Stimulated activated CD4-positive, alpha-beta T cell treated with anti-CD3 and anti-CD28 coated beads, Interleukin-4, amount 100 ng/mL, for 1 hour (primary cell): ENCODE measurements at regions not wholly inside any gene's neighbourhood (a gene's known extent, or its start where the extent isn't known, plus 50 kb on each side); places are given as distances from the start of the nearest gene placed in this dataset.

Experiments
- DNase-seq: peaks from one replicate; pipeline ENCODE4 v3.0.0-alpha.2; 2020

GRCh38 chr2:220002699-220003098, 375.3 kb downstream of the SLC4A3 start:
- no peak for DNase-seq

DNA sequence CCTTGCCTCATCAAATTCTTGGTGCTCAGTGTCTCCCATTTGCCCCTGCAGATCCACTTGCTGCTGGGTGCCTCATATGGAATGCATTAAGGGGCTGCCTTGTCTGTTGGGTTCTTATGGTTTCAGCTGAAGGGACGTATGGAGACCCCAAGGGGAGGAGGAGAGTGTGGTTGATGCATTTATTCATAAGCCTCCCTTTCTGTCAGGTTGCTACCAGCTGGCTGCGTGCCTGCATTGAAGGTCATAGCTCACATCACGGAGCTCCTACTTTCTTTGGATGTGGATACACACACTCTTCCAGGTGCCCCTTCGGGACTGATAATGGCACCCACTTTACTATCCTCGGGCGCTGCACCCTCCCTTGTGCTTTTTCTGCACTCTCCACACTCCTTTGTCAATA, 377.9 kb downstream of the SLC4A3 start:
- no peak for DNase-seq

GRCh38 chr2:220006152-220006621, 378.8 kb downstream of the SLC4A3 start:
- DNase-seq, result no peak

GRCh38 chr2:220011859-220012258, 384.4 kb downstream of the SLC4A3 start:
- no peak for DNase-seq

DNA sequence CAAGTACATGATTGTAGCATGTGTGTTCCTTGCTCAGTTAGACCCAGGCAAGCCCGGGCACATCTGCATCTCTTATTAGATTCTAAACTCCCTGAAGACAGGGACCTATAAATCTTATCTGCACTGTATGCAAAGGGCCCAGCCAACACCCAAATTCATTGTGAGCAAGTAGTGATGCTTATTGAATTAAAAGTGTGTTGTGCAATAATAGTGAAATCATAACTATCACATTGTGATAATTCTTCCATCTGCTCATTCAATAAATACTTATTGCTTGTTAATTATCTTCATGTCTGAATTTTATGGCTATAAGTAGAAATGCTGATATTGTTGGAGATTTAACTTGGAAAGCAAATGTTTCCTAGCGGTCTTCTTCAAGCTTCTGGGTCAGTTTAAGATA, 387.5 kb downstream of the SLC4A3 start:
- no peak for DNase-seq

- no peak for DNase-seq
Measured at GRCh38 chr2:220015576-220015975, 388.1 kb downstream of the SLC4A3 start.

DNA sequence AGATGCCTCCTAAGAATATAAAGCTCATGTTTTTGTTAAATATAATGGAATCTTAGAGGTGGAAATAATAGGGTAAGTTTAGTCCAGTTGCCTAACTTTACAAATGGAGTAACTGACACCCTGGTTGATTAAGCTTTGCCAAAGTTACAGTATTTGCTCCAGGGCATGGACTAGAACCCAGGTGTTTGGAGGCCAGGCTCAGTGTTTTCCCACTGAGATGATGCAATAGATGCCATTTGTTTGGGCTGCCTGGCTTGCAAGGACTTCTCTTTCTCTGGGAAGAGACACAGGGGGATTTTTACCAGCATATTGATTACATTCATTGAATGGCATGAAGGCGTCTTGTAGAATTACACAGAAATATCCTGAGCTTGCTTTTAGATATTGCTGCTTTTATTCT, 397.8 kb downstream of the SLC4A3 start:
- DNase-seq, result no peak

DNA sequence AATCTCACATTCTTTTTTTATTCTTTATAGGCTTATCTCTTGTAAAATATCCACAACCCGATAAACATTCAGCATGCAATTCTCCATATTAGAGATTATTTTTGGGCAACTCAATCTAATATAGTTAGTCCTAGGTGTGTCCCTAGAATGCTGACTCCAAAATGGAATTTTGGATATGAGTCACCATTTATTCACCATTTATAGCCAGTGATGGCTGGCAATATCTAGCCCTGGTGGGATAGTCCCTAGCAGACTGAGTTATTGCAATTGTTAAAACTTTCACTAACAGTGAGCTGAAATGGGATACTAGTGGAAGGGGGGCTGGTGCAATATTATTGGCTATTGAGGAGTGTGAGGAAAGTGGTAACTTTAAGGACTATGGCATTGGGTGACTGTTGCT, 401.6 kb downstream of the SLC4A3 start:
- no peak for DNase-seq

GRCh38 chr2:220033546-220033945, 406.1 kb downstream of the SLC4A3 start:
- DNase-seq, result no peak

DNA sequence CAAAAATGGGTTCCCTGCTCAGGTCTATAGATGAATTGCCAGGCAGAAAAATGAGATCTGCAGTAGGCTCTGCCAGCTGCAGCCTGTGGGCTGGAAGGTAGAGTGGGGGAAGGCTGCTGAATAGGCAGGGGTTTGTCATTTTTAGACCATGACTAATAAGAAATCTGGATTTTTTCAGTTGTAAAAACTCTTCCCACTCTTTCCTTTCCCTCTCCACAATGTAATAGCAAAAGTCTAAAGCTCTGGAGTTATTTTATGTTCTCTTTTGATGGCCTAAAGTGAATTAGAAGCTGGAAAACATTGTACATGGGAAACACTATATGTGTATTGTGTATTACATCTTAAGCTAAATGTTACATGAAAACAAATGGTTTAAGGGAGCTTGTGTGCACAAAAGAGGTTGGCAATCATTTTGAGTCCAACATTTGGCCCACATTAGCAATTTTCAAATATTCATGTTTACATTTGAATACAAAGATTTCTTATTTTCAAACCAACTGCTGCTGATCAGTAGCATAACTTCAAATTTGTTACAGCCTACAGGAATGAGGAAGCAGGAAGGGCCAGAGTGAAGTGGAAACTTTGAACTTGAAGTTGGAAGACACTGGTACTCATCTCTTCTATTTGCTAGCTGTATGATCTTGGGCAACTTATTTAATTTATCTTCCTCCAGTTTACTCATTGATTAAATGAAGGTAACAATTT, 407.1 kb downstream of the SLC4A3 start:
- DNase-seq, result no peak

DNA sequence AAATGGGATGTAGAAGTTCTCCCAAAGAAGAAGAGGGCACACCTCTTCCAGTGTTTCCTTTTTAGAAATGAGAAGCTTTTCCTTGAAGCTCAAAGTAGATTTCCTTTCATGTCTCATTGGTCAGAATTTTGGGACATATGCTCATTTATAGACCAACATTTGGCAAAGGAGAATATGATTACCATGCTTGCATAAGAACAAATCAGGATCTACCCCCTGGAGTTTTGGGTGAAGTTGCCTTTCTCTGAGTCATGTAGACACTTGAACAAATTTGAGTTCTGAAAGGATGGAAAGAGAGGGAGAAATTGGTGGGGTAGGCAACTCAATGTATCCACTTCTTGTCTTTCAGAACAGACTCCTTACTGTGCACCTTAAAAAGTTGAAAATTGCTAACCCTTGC, 409.0 kb downstream of the SLC4A3 start:
- DNase-seq, result no peak

GRCh38 chr2:220040346-220040745, 412.9 kb downstream of the SLC4A3 start:
- DNase-seq, result no peak

DNA sequence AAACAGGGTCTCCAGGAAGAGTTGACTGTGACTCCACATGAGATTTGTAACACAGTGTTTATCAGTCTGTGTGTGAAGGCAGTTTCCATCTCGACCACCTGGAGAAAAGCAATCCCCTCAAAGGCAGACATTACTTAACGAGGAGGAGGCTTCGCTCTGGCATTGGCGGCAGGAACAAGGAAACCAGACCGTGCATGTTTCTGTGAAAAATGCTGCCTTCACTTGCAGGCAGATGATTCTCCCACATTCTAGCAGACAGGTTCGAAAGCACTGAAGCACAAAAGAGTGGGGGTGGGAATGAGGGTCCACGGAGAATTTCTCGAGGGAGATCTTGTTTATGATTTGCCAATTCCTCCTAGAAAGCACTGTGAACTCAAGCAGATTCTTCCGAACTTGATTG, 414.0 kb downstream of the SLC4A3 start:
- no peak for DNase-seq

DNA sequence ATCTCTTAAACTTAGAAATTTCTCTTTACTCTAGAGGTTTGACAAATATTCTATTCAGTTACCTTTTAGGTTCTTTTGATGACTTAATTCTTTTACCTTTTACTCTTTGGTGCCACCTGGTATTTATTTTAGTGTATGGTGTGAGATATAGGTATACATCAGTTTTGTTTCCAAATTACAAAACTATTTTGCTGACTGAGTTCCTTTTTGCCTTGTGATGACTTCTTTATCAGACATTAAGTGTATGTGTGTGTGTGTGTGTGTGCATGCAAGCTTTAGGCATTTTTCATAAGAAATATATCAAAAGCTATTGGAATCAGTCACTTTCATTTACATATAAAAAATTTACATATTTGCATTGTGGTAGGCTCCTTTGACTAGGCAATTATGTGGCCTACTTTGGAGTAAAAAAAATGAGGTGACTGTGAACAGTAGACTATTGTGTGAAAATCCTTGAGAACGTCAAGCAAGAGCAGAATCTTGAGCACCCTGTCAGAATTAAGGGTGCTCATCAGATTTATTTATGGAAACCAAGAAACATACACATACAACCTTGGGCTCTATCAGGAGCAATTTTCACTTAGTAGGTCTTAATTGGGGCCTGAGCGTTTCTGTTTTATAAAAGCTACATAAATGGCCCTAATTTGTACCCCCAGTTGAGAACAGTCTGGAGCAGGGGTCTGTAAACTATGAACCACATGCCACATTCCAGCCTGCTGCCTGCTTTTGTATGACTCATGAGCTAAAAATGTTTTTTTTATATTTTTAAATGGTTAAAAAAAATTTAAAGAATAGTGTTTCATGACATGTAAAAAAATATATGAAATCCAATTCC, 415.9 kb downstream of the SLC4A3 start:
- no peak for DNase-seq

DNA sequence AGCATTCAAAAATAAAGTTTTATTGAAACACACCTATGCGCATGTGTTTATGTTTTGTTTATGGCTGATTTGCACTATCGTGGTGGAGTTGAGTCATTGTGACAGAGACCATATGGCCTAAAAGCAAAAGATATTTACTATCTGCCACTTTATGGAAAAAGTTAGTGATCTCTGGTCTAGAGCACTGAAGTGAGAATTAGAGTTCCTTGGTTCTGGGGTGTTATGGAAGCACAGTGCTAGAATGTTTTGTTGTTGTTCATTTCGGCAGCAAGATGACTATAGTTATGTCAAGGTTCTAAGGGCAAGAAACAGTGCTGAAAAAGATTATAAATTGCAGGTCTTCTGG, 416.5 kb downstream of the SLC4A3 start:
- no peak for DNase-seq

GRCh38 chr2:220044383-220044782, 417.0 kb downstream of the SLC4A3 start:
- no peak for DNase-seq

GRCh38 chr2:220046507-220046906, 419.1 kb downstream of the SLC4A3 start:
- no peak for DNase-seq

DNA sequence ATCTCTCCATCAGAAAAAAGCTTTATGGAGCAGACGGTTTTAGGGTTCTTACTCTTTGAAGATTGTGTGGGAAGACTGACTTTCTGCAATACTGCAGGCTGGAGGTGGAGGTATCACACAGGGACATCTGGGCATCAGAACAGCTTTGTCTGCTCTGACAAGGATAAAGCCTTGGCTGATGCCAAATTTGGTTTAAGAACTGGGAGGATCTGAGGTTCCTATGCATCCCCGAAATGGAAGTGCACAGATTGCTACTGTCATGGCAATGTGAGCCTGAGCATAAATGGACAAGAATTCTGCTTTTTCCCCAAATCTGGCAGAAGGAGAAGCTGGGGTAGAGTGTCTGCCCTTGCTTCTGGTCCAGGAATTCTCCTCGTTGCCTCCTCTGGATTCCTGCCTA, 424.3 kb downstream of the SLC4A3 start:
- no peak for DNase-seq

- no peak for DNase-seq
Measured at GRCh38 chr2:220053919-220054318, 426.5 kb downstream of the SLC4A3 start.

DNA sequence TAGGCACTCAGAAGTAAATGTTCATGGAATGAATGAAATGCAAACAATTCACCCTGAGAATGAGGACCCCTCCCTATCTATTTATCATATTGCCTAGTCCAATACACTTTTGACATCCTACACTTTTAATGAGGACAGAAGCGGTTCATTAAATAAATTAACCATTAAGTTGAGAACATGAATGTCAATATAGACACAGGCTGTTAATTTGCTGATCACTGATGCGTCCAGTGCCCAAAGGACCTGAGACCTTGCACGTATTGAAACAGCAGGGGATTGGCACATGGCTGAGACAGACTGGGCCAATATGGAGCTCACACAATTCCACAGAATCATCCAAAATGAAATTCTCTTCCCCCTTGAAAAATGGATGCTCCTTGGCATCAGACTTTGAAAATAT, 430.0 kb downstream of the SLC4A3 start:
- DNase-seq, result no peak

- no peak for DNase-seq
Measured at GRCh38 chr2:220057916-220058315, 430.5 kb downstream of the SLC4A3 start.

DNA sequence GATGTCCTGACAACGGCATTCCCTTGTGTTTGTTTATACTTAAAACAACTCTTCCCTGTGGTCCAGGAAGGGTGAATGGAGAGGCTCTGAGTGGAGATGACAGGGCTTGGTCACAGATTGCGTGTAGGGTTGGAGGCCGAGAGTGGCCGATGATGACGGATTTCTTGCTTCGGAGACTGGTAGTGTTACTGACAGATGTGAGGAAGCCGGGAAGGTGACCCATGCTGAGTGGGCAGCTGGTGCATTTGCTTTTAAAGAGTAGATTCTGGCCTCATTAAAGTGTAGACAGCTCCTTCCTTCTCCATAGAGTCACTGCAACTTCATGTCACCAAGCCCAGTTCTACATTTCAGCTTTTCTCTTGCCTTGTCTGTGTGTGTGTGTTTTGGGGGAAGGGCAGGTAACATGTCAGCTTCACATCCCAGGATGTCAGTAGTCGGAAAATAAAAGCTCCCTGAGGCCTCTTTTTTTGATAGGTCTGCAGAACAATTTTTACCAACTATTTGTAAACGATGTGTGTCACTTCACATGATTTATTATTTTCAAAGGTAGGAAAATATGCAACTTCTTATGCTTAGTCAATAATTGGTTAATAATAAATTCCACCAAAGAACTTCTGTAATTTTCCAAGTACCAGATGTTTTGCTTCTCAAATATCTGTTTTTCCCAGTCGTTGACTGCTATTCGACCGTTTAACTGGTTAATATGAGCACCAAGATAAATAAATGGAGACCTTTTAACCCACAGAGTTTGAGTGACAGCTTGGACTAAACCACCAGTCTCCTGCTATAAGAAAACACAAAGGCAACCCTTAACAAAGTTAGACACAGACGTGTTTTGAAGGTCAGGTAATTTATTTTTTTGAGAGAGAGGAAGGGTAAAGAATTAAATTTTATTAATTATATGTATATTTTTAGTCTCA, 436.9 kb downstream of the SLC4A3 start:
- DNase-seq, result no peak

GRCh38 chr2:220065581-220065980, 438.2 kb downstream of the SLC4A3 start:
- no peak for DNase-seq
